SU-DHL-6 (cell line): ENCODE measurements at regions not wholly inside any gene's neighbourhood (a gene's known extent, or its start where the extent isn't known, plus 50 kb on each side); places are given as distances from the start of the nearest gene placed in this dataset.

Source experiments
- CTCF ChIP-seq: fragments of 200-600 bp; sonication (generic); IDR thresholded peaks from one replicate; pipeline ENCODE4 v1.5.1; 2017; ENCODE audit warnings: antibody characterized with exemption, mild to moderate bottlenecking, low read length, moderate library complexity; ENCODE audit not compliant: insufficient read depth, poor library complexity, severe bottlenecking
- EZH2phosphoT487 ChIP-seq: fragments of 200-600 bp; sonication (generic), shearing (Covaris generic); conservative IDR thresholded peaks from 2 replicates; pipeline ENCODE4 v1.6.1; 2018; ENCODE audit warnings: mild to moderate bottlenecking, antibody characterized with exemption, low read length, moderate library complexity, mixed read lengths

GRCh38 chr7:68200051-68200670 is 1203.5 kb downstream of the TYW1 start:
- TF ChIP-seq CTCF (no peak), EZH2phosphoT487 (no peak)
